HCT116 (cell line): ENCODE measurements at regions not wholly inside any gene's neighbourhood (a gene's known extent, or its start where the extent isn't known, plus 50 kb on each side); places are given as distances from the start of the nearest gene placed in this dataset.
"Not testable (repeated sequence)": the region's sequence is repeated elsewhere in the genome, so short reads cannot be mapped to it uniquely, and the experiment has no call there.

Experiments
- ATAC-seq: fragments of 200-7000 bp; cut with Tn5 transposase; 2 replicates; pipeline ENCODE4 v1.9.1; 2020; ENCODE audit warnings: mild to moderate bottlenecking, moderate library complexity
- BruUV-seq: library from RNA; stranded (reverse); fragments of 400-500 nt; replicated peaks from 2 replicates; lab custom pipeline; 2021; lab: Mats Ljungman, UMichigan
- CTCF ChIA-PET: fragments of 300-600 bp; sonication (Branson Sonifier 250); formaldehyde crosslinking; loops from one replicate; lab custom pipeline; 2021; ENCODE audit warnings: antibody characterized with exemption; lab: Charles Lee
- POLR2A ChIA-PET: fragments of 300-600, 350-600 bp; sonication (Branson Sonifier 250); formaldehyde crosslinking; loops from one replicate; lab custom pipeline; 2021; ENCODE audit warnings: antibody characterized with exemption; lab: Charles Lee
- RAD21 ChIA-PET, 2 experiments: fragments of 300-600 bp; sonication (Branson Sonifier 250); formaldehyde crosslinking; loops; one replicate each; lab custom pipeline; 2023; ENCODE audit warnings: low total read pairs in 2 of 2; ENCODE audit not compliant: uncharacterized antibody in 2 of 2, unreplicated experiment in 2 of 2, low non-redundant PET in 1 of 2; lab: Charles Lee
- DNase-seq: peaks from one replicate; pipeline ENCODE4 v3.0.0-alpha.2; 2010; ENCODE audit warnings: low read depth, low spot score
- H2AFZ ChIP-seq: fragments of 200-600 bp; shearing (Covaris generic), sonication (generic); 2 replicates; pipeline ENCODE4 v1.6.1; 2017; ENCODE audit warnings: low read depth, mixed run types, mixed read lengths, antibody characterized with exemption, low read length; ENCODE audit not compliant: poor library complexity, severe bottlenecking
- H3K27ac ChIP-seq: 2 replicates; pipeline ENCODE4 v1.5.1; 2012; ENCODE audit warnings: low read depth, low read length
- H3K27me3 ChIP-seq: fragments of 200-600 bp; sonication (generic); 2 replicates; pipeline ENCODE4 v1.6.1; 2016; ENCODE audit warnings: mixed run types, low read length, mixed read lengths; ENCODE audit not compliant: insufficient read depth
- H3K36me3 ChIP-seq, 2 experiments: fragments of 200-500 bp in 1 of 2; fragments of 200-600 bp in 1 of 2; sonication (Bioruptor generic) in 1 of 2; sonication (generic) in 1 of 2; 2 replicates each; pipeline versions ENCODE4 v1.5.1 to v1.6.1; 2014 to 2016; ENCODE audit warnings: low read length in 2 of 2, inconsistent platforms in 1 of 2, mixed read lengths in 1 of 2, mixed run types in 1 of 2; ENCODE audit not compliant: insufficient read depth in 2 of 2, control insufficient read depth in 1 of 2
- H3K4me1 ChIP-seq, 2 experiments: fragments of 200-600 bp in 1 of 2; sonication (generic) in 1 of 2; 2 replicates each; pipeline versions ENCODE4 v1.5.1 to v1.6.1; 2012 to 2017; ENCODE audit warnings: low read length in 2 of 2, inconsistent platforms in 1 of 2, mild to moderate bottlenecking in 1 of 2, mixed read lengths in 1 of 2, mixed run types in 1 of 2, moderate library complexity in 1 of 2; ENCODE audit not compliant: insufficient read depth in 2 of 2, control insufficient read depth in 1 of 2
- H3K4me2 ChIP-seq: fragments of 200-600 bp; sonication (generic); 2 replicates; pipeline ENCODE4 v1.6.1; 2017; ENCODE audit warnings: mixed run types, low read length, mixed read lengths
- H3K4me3 ChIP-seq, 2 experiments: fragments of 200-600 bp in 1 of 2; sonication (generic) in 1 of 2; replicated peaks in 1 of 2; 2 replicates each; pipeline ENCODE4 v1.5.1; 2011 to 2016; ENCODE audit warnings: low read length in 2 of 2, control low read depth in 1 of 2, low read depth in 1 of 2, mild to moderate bottlenecking in 1 of 2, mixed read lengths in 1 of 2, mixed run types in 1 of 2
- H3K79me2 ChIP-seq: fragments of 200-600 bp; sonication (generic); 2 replicates; pipeline ENCODE4 v1.6.1; 2017; ENCODE audit warnings: mild to moderate bottlenecking, mixed run types, low read length, moderate library complexity, mixed read lengths; ENCODE audit not compliant: insufficient read depth
- H3K9ac ChIP-seq: fragments of 200-600 bp; sonication (generic); 2 replicates; pipeline ENCODE4 v1.6.1; 2016; ENCODE audit warnings: low read length, mixed read lengths
- H3K9me2 ChIP-seq: fragments of 200-600 bp; sonication (generic), shearing (Covaris generic); 2 replicates; pipeline ENCODE4 v1.6.1; 2017; ENCODE audit warnings: mixed run types, mild to moderate bottlenecking, moderate library complexity; ENCODE audit not compliant: insufficient read depth
- H3K9me3 ChIP-seq, 2 experiments: fragments of 200-500 bp in 1 of 2; fragments of 200-600 bp in 1 of 2; sonication (Bioruptor generic) in 1 of 2; sonication (generic) in 1 of 2; 2 replicates each; pipeline ENCODE4 v1.6.1; 2014 to 2017; ENCODE audit warnings: low read length in 2 of 2, mixed read lengths in 2 of 2, inconsistent platforms in 1 of 2, low read depth in 1 of 2, mild to moderate bottlenecking in 1 of 2, mixed run types in 1 of 2, moderate library complexity in 1 of 2; ENCODE audit not compliant: control insufficient read depth in 1 of 2, insufficient read depth in 1 of 2
- H4K20me1 ChIP-seq: fragments of 200-600 bp; sonication (generic), shearing (Covaris generic); 2 replicates; pipeline ENCODE4 v1.6.1; 2017; ENCODE audit warnings: mixed run types, mild to moderate bottlenecking, moderate library complexity; ENCODE audit not compliant: insufficient read depth
- CEBPB ChIP-seq: IDR thresholded peaks from 2 replicates; pipeline ENCODE4 v1.6.1; 2012; ENCODE audit warnings: low read depth
- ELF1 ChIP-seq: IDR thresholded peaks from 2 replicates; pipeline ENCODE4 v1.6.1; 2012; ENCODE audit warnings: low read depth, borderline replicate concordance
- FOSL1 ChIP-seq: IDR thresholded peaks from 2 replicates; pipeline ENCODE4 v1.6.1; 2012; ENCODE audit warnings: low read depth
- POLR2A ChIP-seq: IDR thresholded peaks from 2 replicates; pipeline ENCODE4 v1.7.0; 2011; ENCODE audit warnings: borderline replicate concordance; ENCODE audit not compliant: insufficient read depth, insufficient read length; ENCODE audit errors: extremely low read depth
- POLR2AphosphoS5 ChIP-seq: IDR thresholded peaks from 2 replicates; pipeline ENCODE4 v1.6.1; 2011; ENCODE audit warnings: mild to moderate bottlenecking, low read depth, low read length, moderate library complexity
- RAD21 ChIP-seq: IDR thresholded peaks from 2 replicates; pipeline ENCODE4 v1.6.1; 2012; ENCODE audit warnings: low read depth, mild to moderate bottlenecking
- SIN3A ChIP-seq: IDR thresholded peaks from 2 replicates; pipeline ENCODE4 v1.6.1; 2012; ENCODE audit warnings: low read depth
- TCF7L2 ChIP-seq: IDR thresholded peaks from 2 replicates; pipeline ENCODE4 v1.7.0; 2011; ENCODE audit warnings: borderline replicate concordance, inconsistent platforms; ENCODE audit not compliant: insufficient read depth, insufficient read length; ENCODE audit errors: extremely low read depth
- YY1 ChIP-seq: IDR thresholded peaks from 2 replicates; pipeline ENCODE4 v1.6.1; 2011; ENCODE audit warnings: low read length, low read depth, moderate library complexity, mild to moderate bottlenecking; ENCODE audit not compliant: insufficient replicate concordance; ENCODE audit errors: extremely low read depth
- ZNF274 ChIP-seq: fragments of 200-500 bp; sonication (Bioruptor generic); IDR thresholded peaks from 2 replicates; pipeline ENCODE4 v1.6.1; 2014; ENCODE audit warnings: mild to moderate bottlenecking, low read depth, low read length, inconsistent platforms
- intact Hi-C: fragments of 100-400 bp; cut with micrococcal nuclease; formaldehyde crosslinking; loops from 2 replicates; pipeline ENCODE4 v1.10.0; 2022
- TF ChIP-seq, protein P1 (sequence below): IDR thresholded peaks from 2 replicates; pipeline ENCODE4 v1.6.1; 2011; ENCODE audit warnings: mild to moderate bottlenecking, low read length, moderate library complexity; ENCODE audit not compliant: insufficient replicate concordance; ENCODE audit errors: extremely low read depth
- TF ChIP-seq, protein P2 (sequence below): IDR thresholded peaks from 2 replicates; pipeline ENCODE4 v1.6.1; 2012
- TF ChIP-seq, protein P3 (sequence below), 3 experiments: fragments of 200-600 bp in 1 of 3; sonication (generic) in 1 of 3; IDR thresholded peaks in 2 of 3; conservative IDR thresholded peaks in 1 of 3; 2 replicates each; pipeline ENCODE4 v1.5.1; 2012 to 2017; ENCODE audit warnings: low read depth in 2 of 3, low read length in 2 of 3, antibody characterized with exemption in 1 of 3, borderline replicate concordance in 1 of 3, control low read depth in 1 of 3, mild to moderate bottlenecking in 1 of 3, mixed read lengths in 1 of 3, mixed run types in 1 of 3, moderate library complexity in 1 of 3; ENCODE audit not compliant: insufficient read depth in 1 of 3

DNA sequence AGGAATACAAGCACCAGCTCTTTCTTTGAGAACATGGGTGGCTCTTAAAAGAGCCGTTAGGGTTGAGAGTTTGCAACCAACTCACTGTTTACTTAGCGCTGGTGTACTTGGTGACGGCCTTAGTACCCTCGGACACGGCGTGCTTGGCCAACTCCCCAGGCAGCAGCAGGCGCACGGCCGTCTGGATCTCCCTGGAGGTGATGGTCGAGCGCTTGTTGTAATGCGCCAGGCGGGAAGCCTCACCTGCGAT is 115.3 kb upstream of the PRSS16 start:
- RAD21 ChIA-PET: interaction anchor here in 1 of 2 experiments (1.1 kb wide), 1 partner anchor 13 kb away, joined by 3 read pairs; no protein-coding TSS in a partner anchor
- H2AFZ ChIP-seq, CTCF ChIA-PET, H3K9me3 ChIP-seq, H3K79me2 ChIP-seq, H3K36me3 ChIP-seq, H4K20me1 ChIP-seq, H3K9me2 ChIP-seq, H3K27me3 ChIP-seq: not testable (repeated sequence)
- BruUV-seq: TSS peak; percentile 92
- TF ChIP-seq POLR2AphosphoS5 (0 out of 2 replicates have a peak, but pooled peaks have one; percentile 24), POLR2A (peak; percentile 86)
- intact Hi-C loops: loop anchor here (2.0 to 5.0 kb wide), 6 partner anchors 535 to 1100 kb away; partner anchors contain the start of gene ABT1
- peak overlapping the region; percentile 85 for H3K4me2 ChIP-seq
- peaks cover 24 to 43% of the 10 kb centered on the region in 2 experiments for H3K4me1 ChIP-seq
- peak overlapping the region; percentile 99 for H3K27ac ChIP-seq
- peak; percentile 31 for ATAC-seq
- POLR2A ChIA-PET: interaction anchor here (0.8 to 6.1 kb wide), 28 partner anchors 15 to 1101 kb away, joined by 3 to 390 read pairs (median 7); a partner anchor contains a TSS
- H3K9ac ChIP-seq: peak overlapping the region; percentile 91
- DNase-seq: peak; percentile 68
- peak overlapping the region; percentile 58 to 71 for H3K4me3 ChIP-seq

DNA sequence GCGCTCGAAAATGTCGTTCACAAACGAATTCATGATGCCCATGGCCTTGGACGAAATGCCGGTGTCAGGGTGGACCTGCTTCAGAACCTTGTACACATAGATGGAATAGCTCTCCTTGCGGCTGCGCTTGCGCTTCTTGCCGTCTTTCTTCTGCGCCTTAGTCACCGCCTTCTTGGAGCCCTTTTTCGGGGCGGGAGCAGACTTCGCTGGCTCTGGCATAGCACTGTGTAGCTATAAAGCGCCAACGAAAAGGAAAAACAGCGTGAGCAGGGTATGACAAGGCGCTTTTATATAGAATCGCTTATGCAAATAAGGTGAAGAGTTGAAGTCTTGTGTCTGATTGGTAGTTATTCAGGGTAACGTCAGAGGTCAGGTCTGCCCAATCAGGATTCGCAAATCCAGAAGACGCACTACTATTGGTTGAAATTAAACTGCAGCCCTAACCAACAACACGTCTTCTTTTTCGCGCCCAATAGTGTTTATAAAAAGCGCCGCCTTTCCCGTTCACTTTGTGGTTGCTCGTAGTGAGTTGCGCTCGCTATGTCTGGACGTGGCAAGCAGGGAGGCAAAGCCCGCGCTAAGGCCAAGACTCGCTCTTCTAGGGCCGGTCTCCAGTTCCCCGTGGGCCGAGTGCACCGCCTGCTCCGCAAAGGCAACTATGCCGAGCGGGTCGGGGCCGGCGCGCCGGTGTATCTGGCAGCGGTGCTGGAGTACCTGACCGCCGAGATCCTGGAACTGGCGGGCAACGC is 114.8 kb upstream of the PRSS16 start:
- Histone ChIP-seq H2AFZ (no peak overlapping the region), H3K36me3 (no peaks in the 10 kb centered on the region), H3K9me2 (no peaks in the 10 kb centered on the region), H3K4me3 (peak overlapping the region; percentile 62 to 71), H3K9ac (peak overlapping the region; percentile 91), H3K9me3 (no peaks in the 10 kb centered on the region), H3K27me3 (no peaks in the 10 kb centered on the region), H3K4me2 (peak overlapping the region; percentile 85), H3K79me2 (no peaks in the 10 kb centered on the region), H4K20me1 (no peaks in the 10 kb centered on the region), H3K4me1 (peaks cover 21 to 38% of the 10 kb centered on the region in 2 experiments), H3K27ac (peak overlapping the region; percentile 99)
- peak; percentile 100 for DNase-seq
- intact Hi-C loops: loop anchor here (1.0 to 5.0 kb wide), 7 partner anchors 14 to 1100 kb away; partner anchors contain the start of gene ABT1
- CTCF ChIA-PET: no interaction called here
- POLR2A ChIA-PET: interaction anchor here (0.7 to 6.1 kb wide), 35 partner anchors 14 to 1107 kb away, joined by 3 to 390 read pairs (median 5); a partner anchor contains a TSS
- peak; percentile 75 for ATAC-seq
- RAD21 ChIA-PET: interaction anchor here in 1 of 2 experiments (1.1 kb wide), 1 partner anchor 13 kb away, joined by 3 read pairs; no protein-coding TSS in a partner anchor
- BruUV-seq: no TSS peak
- no peak for TF ChIP-seq ZNF274
- TF ChIP-seq, protein P1, sequence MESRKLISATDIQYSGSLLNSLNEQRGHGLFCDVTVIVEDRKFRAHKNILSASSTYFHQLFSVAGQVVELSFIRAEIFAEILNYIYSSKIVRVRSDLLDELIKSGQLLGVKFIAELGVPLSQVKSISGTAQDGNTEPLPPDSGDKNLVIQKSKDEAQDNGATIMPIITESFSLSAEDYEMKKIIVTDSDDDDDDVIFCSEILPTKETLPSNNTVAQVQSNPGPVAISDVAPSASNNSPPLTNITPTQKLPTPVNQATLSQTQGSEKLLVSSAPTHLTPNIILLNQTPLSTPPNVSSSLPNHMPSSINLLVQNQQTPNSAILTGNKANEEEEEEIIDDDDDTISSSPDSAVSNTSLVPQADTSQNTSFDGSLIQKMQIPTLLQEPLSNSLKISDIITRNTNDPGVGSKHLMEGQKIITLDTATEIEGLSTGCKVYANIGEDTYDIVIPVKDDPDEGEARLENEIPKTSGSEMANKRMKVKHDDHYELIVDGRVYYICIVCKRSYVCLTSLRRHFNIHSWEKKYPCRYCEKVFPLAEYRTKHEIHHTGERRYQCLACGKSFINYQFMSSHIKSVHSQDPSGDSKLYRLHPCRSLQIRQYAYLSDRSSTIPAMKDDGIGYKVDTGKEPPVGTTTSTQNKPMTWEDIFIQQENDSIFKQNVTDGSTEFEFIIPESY: peak; percentile 85
- TF ChIP-seq, protein P2, sequence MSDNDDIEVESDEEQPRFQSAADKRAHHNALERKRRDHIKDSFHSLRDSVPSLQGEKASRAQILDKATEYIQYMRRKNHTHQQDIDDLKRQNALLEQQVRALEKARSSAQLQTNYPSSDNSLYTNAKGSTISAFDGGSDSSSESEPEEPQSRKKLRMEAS: peak; percentile 21; the same call in 1 of the 2 replicates
- TF ChIP-seq YY1: peak; percentile 47
- no peak for TF ChIP-seq FOSL1
- no peak for TF ChIP-seq RAD21
- TF ChIP-seq SIN3A: peak; percentile 99
- no peak; the same call in 1 of the 2 replicates for TF ChIP-seq ELF1
- TF ChIP-seq, protein P3, sequence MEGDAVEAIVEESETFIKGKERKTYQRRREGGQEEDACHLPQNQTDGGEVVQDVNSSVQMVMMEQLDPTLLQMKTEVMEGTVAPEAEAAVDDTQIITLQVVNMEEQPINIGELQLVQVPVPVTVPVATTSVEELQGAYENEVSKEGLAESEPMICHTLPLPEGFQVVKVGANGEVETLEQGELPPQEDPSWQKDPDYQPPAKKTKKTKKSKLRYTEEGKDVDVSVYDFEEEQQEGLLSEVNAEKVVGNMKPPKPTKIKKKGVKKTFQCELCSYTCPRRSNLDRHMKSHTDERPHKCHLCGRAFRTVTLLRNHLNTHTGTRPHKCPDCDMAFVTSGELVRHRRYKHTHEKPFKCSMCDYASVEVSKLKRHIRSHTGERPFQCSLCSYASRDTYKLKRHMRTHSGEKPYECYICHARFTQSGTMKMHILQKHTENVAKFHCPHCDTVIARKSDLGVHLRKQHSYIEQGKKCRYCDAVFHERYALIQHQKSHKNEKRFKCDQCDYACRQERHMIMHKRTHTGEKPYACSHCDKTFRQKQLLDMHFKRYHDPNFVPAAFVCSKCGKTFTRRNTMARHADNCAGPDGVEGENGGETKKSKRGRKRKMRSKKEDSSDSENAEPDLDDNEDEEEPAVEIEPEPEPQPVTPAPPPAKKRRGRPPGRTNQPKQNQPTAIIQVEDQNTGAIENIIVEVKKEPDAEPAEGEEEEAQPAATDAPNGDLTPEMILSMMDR (IDR thresholded peaks at IDR 0.05 in 2 of 3, conservative IDR thresholded peaks at IDR 0.05 in 1 of 3; ENCODE audit: borderline replicate concordance in 1 of 3, insufficient read depth in 1 of 3, low read depth in 2 of 3, low read length in 2 of 3): no peak
- TF ChIP-seq TCF7L2: peak; percentile 21
- TF ChIP-seq POLR2AphosphoS5: peak; percentile 97
- peak; percentile 98 for TF ChIP-seq POLR2A
- peak; percentile 34; the same call in 1 of the 2 replicates for TF ChIP-seq CEBPB
